DND-41 (cell line): ENCODE measurements at regions not wholly inside any gene's neighbourhood (a gene's known extent, or its start where the extent isn't known, plus 50 kb on each side); places are given as distances from the start of the nearest gene placed in this dataset.
A peak's percentile ranks its signal among the peaks of the same experiment; 100 is the strongest.

Source experiments
- ATAC-seq: fragments of 200-7000 bp; cut with Tn5 transposase; 3 replicates; pipeline ENCODE4 v1.9.1; 2021; ENCODE audit warnings: low read depth; ENCODE audit not compliant: insufficient read depth
- DNase-seq: peaks from one replicate; pipeline ENCODE4 v3.0.0-alpha.2; 2020
- H2AFZ ChIP-seq: 2 replicates; pipeline ENCODE4 v1.6.0; 2012; ENCODE audit warnings: low read depth, low read length
- H3K27ac ChIP-seq: 2 replicates; pipeline ENCODE4 v1.5.1; 2012; ENCODE audit warnings: low read length, inconsistent platforms
- H3K27me3 ChIP-seq: fragments of 200-600 bp; sonication (generic); 2 replicates; pipeline ENCODE4 v1.6.0; 2012; ENCODE audit warnings: low read length, mild to moderate bottlenecking, inconsistent platforms; ENCODE audit not compliant: insufficient read depth, poor library complexity
- H3K36me3 ChIP-seq: 2 replicates; pipeline ENCODE4 v1.5.1; 2012; ENCODE audit warnings: low read length, inconsistent platforms; ENCODE audit not compliant: insufficient read depth
- H3K4me1 ChIP-seq: 2 replicates; pipeline ENCODE4 v1.5.1; 2012; ENCODE audit warnings: mild to moderate bottlenecking, low read length; ENCODE audit not compliant: insufficient read depth
- H3K4me2 ChIP-seq: 2 replicates; pipeline ENCODE4 v1.6.0; 2012; ENCODE audit warnings: mild to moderate bottlenecking, moderate library complexity, low read length, inconsistent platforms; ENCODE audit not compliant: insufficient read depth
- H3K4me3 ChIP-seq, 2 experiments: fragments of 200-600 bp in 1 of 2; shearing (Covaris generic) in 1 of 2; 2 replicates each; pipeline ENCODE4 v1.5.1; 2012 to 2016; ENCODE audit warnings: inconsistent platforms in 2 of 2, low read length in 2 of 2, mild to moderate bottlenecking in 2 of 2, low read depth in 1 of 2, moderate library complexity in 1 of 2
- H3K79me2 ChIP-seq: 2 replicates; pipeline ENCODE4 v1.6.0; 2012; ENCODE audit warnings: low read length, inconsistent platforms; ENCODE audit not compliant: insufficient read depth
- H3K9ac ChIP-seq: 2 replicates; pipeline ENCODE4 v1.6.0; 2012; ENCODE audit warnings: low read depth, mild to moderate bottlenecking, inconsistent platforms, low read length, moderate library complexity
- H3K9me3 ChIP-seq: 2 replicates; pipeline ENCODE4 v1.5.1; 2012; ENCODE audit warnings: low read length, moderate library complexity, mild to moderate bottlenecking, inconsistent platforms; ENCODE audit not compliant: insufficient read depth, severe bottlenecking
- H4K20me1 ChIP-seq: 2 replicates; pipeline ENCODE4 v1.6.0; 2012; ENCODE audit warnings: low read length; ENCODE audit not compliant: insufficient read depth
- EZH2 ChIP-seq: IDR thresholded peaks from 3 replicates; pipeline ENCODE4 v1.6.1; 2012; ENCODE audit warnings: borderline replicate concordance, low read depth, mild to moderate bottlenecking, moderate library complexity, low read length, inconsistent platforms; ENCODE audit not compliant: severe bottlenecking
- TF ChIP-seq, protein P1 (sequence below): IDR thresholded peaks from 2 replicates; pipeline ENCODE4 v1.5.1; 2012; ENCODE audit warnings: borderline replicate concordance, low read length, moderate library complexity, mild to moderate bottlenecking; ENCODE audit not compliant: poor library complexity, severe bottlenecking; ENCODE audit errors: extremely low read depth

- Histone ChIP-seq H3K27me3 (no peaks in the 10 kb centered on the region), H3K4me2 (no peak overlapping the region), H3K9ac (no peak overlapping the region), H4K20me1 (no peaks in the 10 kb centered on the region), H3K36me3 (no peaks in the 10 kb centered on the region), H3K27ac (no peak overlapping the region), H3K4me3 (no peak overlapping the region), H2AFZ (no peak overlapping the region), H3K9me3 (no peaks in the 10 kb centered on the region), H3K79me2 (no peaks in the 10 kb centered on the region), H3K4me1 (no peaks in the 10 kb centered on the region)
- peak; percentile 54 for DNase-seq
- TF ChIP-seq EZH2: no peak
- TF ChIP-seq, protein P1, sequence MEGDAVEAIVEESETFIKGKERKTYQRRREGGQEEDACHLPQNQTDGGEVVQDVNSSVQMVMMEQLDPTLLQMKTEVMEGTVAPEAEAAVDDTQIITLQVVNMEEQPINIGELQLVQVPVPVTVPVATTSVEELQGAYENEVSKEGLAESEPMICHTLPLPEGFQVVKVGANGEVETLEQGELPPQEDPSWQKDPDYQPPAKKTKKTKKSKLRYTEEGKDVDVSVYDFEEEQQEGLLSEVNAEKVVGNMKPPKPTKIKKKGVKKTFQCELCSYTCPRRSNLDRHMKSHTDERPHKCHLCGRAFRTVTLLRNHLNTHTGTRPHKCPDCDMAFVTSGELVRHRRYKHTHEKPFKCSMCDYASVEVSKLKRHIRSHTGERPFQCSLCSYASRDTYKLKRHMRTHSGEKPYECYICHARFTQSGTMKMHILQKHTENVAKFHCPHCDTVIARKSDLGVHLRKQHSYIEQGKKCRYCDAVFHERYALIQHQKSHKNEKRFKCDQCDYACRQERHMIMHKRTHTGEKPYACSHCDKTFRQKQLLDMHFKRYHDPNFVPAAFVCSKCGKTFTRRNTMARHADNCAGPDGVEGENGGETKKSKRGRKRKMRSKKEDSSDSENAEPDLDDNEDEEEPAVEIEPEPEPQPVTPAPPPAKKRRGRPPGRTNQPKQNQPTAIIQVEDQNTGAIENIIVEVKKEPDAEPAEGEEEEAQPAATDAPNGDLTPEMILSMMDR: peak; percentile 86
- peak; percentile 83; the same call in 2 of the 3 replicates for ATAC-seq
Measured at GRCh38 chr1:99481391-99481996, 164.4 kb upstream of the PALMD start.

DNA sequence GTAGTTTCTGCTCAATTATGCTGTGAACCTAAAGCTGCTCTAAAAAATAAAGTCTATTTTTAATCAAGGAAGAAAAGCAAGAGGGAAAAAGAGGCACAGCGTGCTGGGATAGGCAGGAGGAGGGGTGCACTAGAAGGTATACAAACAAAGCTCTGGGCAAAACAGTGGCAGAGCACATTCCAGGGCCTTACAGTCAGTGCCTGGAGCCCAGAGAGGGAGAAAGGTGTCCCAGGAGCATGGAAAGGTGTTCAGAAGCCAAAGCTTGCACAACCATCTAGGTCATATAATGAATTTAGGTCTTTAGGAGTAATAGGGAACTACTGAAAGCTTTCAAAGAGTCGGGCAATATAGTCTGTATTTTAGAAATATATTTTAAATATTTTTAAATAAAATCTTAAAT, 163.6 kb upstream of the PALMD start:
- DNase-seq: no peak
- no peak for TF ChIP-seq EZH2
- TF ChIP-seq, protein P1: no peak
- ATAC-seq: no peak

GRCh38 chr1:99482750-99483149, 163.2 kb upstream of the PALMD start:
- TF ChIP-seq EZH2: no peak
- TF ChIP-seq, protein P1: no peak
- Histone ChIP-seq H3K4me2 (no peak overlapping the region), H3K9ac (no peak overlapping the region), H4K20me1 (no peaks in the 10 kb centered on the region), H3K27ac (no peak overlapping the region), H3K4me3 (no peak overlapping the region), H3K36me3 (no peaks in the 10 kb centered on the region), H3K4me1 (no peaks in the 10 kb centered on the region), H2AFZ (no peak overlapping the region), H3K27me3 (no peaks in the 10 kb centered on the region), H3K9me3 (no peaks in the 10 kb centered on the region), H3K79me2 (no peaks in the 10 kb centered on the region)
- no peak for DNase-seq
- ATAC-seq: no peak

More for the DNA sequence above, 163.6 kb upstream of the PALMD start:
- no peaks in the 10 kb centered on the region for H3K4me1 ChIP-seq
- no peaks in the 10 kb centered on the region for H4K20me1 ChIP-seq
- no peak overlapping the region for H3K4me2 ChIP-seq
- no peaks in the 10 kb centered on the region for H3K36me3 ChIP-seq
- no peak overlapping the region for H3K27ac ChIP-seq
- no peak overlapping the region for H3K4me3 ChIP-seq
- no peaks in the 10 kb centered on the region for H3K79me2 ChIP-seq
- no peak overlapping the region for H3K9ac ChIP-seq
- H3K27me3 ChIP-seq: no peaks in the 10 kb centered on the region
- no peak overlapping the region for H2AFZ ChIP-seq
- H3K9me3 ChIP-seq: no peaks in the 10 kb centered on the region

DNA sequence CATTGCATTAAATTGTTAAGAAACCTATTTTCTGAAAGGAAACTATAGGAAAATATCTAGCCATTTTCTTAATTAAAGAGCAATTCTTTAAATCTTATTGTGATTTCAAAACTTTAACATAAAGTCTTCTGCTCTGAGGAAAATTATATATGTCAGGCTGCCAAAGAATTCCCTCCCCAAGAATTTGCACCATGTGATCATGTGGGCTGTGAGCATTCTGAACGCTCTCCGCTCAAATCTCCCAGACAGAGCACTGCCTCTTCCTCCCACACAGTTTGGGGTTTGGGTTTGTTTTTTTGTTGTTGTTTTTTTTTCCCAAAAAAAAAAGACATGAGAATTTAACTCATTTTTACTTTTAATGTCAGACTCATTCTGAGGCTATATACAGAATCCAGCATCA, 155.9 kb upstream of the PALMD start:
- no peaks in the 10 kb centered on the region for H3K79me2 ChIP-seq
- H3K27ac ChIP-seq: no peak overlapping the region
- H3K4me3 ChIP-seq: no peak overlapping the region
- ATAC-seq (no peak), DNase-seq (no peak)
- H3K4me2 ChIP-seq: no peak overlapping the region
- TF ChIP-seq EZH2: no peak
- TF ChIP-seq, protein P1: no peak
- no peaks in the 10 kb centered on the region for H4K20me1 ChIP-seq
- H3K4me1 ChIP-seq: no peaks in the 10 kb centered on the region
- H2AFZ ChIP-seq: no peak overlapping the region
- no peaks in the 10 kb centered on the region for H3K36me3 ChIP-seq
- no peaks in the 10 kb centered on the region for H3K9me3 ChIP-seq
- no peak overlapping the region for H3K9ac ChIP-seq
- no peaks in the 10 kb centered on the region for H3K27me3 ChIP-seq
